Cardiac fibroblast (primary cell): ENCODE measurements at regions not wholly inside any gene's neighbourhood (a gene's known extent, or its start where the extent isn't known, plus 50 kb on each side); places are given as distances from the start of the nearest gene placed in this dataset.

ENCODE experiments used
- DNase-seq, 2 donors: peaks; one replicate each; pipeline versions ENCODE4 v3.0.0 to v3.0.0-alpha.2; 2010; ENCODE audit warnings: low read depth in 2 of 2
- H3K4me3 ChIP-seq, 2 donors: replicated peaks in 1 of 2; 1 replicate in 1 of 2; 2 replicates in 1 of 2; pipeline ENCODE4 v1.5.1; 2011; ENCODE audit warnings: low read depth in 2 of 2, low read length in 2 of 2, mild to moderate bottlenecking in 2 of 2, moderate library complexity in 1 of 2
- TF ChIP-seq, protein P1 (sequence below): IDR thresholded peaks from one replicate; pipeline ENCODE4 v1.5.1; 2011; ENCODE audit warnings: low read depth, mild to moderate bottlenecking, low read length, inconsistent platforms

DNA sequence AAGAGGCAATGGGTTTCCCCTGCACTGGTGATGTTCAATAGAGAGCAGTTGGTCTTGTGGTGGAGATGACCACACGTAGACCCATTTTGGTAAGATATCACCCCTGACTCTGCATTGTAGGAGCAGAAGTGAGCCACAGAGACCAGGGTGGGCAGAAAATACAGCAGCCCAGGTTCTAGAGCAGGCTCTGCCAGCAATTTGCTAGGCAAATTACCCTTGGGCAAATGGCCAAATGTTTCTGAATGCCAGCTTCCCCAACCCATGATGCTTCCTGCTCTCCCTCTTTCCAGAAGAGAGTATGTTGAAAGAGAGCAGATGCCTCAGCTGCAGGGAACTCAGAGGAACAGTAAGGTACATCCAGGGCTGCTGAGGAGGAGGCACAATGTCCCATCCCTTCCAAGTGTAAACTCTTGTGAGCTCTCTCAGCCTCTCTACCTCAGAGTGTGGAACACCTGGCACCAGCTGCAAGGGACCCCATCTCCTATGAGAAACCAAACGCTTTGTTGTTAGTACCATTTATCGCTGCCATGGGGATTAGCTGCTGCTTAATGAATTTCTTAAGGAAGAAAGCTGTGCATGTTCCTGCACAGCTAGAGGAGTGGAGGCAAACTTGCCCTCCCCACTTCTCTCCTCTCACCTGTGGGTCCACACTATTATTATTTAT is 317.5 kb upstream of the MOCS1 start:
- TF ChIP-seq, protein P1, sequence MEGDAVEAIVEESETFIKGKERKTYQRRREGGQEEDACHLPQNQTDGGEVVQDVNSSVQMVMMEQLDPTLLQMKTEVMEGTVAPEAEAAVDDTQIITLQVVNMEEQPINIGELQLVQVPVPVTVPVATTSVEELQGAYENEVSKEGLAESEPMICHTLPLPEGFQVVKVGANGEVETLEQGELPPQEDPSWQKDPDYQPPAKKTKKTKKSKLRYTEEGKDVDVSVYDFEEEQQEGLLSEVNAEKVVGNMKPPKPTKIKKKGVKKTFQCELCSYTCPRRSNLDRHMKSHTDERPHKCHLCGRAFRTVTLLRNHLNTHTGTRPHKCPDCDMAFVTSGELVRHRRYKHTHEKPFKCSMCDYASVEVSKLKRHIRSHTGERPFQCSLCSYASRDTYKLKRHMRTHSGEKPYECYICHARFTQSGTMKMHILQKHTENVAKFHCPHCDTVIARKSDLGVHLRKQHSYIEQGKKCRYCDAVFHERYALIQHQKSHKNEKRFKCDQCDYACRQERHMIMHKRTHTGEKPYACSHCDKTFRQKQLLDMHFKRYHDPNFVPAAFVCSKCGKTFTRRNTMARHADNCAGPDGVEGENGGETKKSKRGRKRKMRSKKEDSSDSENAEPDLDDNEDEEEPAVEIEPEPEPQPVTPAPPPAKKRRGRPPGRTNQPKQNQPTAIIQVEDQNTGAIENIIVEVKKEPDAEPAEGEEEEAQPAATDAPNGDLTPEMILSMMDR, result no peak
- no peak overlapping the region for H3K4me3 ChIP-seq
- DNase-seq, result no peak

DNA sequence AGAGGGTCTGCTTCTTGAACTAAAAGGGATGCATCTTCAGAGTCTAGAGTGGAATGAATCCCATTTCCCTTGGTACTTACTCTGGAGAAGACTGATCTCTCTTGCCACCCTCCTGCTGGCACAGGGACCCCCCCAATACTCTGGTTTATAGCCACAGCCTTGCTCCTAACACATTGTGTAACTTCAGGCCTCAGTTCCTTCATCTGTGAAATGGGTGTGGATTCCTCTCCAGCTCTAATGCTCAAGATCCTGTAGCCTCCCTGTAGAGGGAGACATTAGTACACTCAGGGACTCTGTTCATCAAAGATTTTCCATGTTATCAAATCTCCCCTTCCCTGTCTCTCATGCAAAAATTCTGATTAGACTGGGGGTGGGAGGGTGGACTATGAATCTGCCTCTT is 315.7 kb upstream of the MOCS1 start:
- no peak for DNase-seq
- TF ChIP-seq, protein P1, result no peak

DNA sequence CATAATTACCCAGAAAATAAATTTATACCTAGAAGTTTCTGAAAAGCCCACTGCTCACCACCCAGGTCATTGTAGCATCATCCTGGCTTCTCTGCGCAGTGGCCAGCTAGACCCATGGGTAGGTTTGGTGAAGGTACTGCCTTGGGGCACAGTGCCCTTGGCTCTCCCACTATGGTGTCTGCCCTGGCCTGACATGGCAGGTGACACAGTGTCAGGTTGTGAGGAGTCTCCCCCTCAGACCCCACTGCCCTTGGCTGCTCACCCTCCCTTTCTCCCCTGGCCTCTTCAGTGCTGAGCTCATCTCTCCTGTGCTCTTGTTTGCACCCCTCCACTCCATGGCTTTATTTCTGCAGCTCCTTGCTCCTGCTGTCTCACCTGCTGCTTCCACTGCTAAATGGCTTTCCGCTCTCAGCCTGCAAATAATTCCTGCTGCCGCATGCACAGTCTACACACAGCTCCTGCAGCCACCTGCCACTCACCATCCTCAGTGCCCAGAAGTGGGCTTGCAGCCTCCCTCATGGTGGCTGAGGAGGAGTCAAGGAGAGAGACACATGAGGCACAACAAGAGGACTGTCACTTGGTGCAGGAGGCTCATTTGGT is 313.4 kb upstream of the MOCS1 start:
- no peak overlapping the region for H3K4me3 ChIP-seq
- TF ChIP-seq, protein P1, result no peak
- no peak for DNase-seq

More for the DNA sequence above, 315.7 kb upstream of the MOCS1 start:
- H3K4me3 ChIP-seq, result no peak overlapping the region

DNA sequence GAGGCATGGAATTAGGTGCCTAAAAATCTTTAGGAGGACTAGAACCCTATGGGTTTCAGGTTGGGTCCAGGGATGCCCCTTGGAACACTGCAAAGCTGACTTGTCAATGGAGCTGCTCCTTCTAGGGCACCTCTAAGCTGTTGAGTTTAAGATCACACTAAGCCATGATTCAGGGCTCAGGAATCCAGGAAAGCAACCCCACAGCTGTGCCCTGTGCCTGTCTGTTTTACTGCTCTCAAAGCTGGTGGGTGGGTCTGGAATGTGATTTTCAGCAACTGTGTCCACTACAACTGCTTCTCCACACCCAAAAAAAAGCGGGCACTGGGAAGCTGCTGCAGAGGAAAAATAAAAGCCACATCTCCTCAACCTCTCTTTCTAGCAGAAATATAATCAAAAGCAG is 310.4 kb upstream of the MOCS1 start:
- H3K4me3 ChIP-seq, result no peak overlapping the region
- TF ChIP-seq, protein P1, result no peak
- no peak for DNase-seq

DNA sequence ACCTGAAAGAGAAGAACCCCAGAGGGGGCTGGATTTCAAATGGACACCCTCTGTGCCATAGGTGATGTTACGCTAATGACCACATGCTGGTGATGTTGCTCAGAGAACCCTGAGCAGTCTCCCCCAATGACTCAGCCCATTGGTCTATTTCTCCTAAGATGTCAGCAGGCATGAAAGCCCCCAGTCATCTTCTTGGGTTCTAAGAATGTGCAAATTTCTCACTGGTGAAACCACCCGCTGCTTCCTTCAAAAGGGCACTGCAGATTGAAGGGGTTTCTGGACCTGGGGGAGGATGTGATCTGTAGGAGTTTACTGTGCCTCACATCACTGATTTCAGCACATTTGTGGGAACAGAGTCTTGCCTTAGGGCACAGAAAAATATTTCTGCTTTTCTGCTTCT is 298.4 kb upstream of the MOCS1 start:
- H3K4me3 ChIP-seq, result no peak overlapping the region
- DNase-seq, result no peak
- TF ChIP-seq, protein P1, result no peak

DNA sequence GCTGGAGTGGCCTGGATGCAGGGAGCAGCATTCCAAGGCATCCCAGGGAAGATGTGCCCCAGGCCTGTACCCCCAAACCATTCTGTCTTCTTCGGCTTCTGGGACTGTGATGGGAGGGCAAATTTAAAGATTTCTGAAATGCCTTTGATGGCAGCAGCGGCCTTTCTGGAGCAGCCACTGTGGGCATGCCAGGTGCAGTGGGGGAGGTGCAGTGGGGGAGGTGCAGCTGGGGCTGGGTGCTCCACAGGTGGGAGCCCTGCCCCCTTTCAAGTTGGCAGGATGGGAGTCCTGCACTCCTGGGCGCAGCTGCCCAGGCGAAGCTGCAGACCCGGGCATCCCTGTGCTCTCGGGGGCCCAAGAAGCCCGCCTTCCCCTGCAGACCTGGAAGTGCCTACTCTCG is 293.5 kb upstream of the MOCS1 start:
- no peak overlapping the region for H3K4me3 ChIP-seq
- DNase-seq, result no peak
- TF ChIP-seq, protein P1, result no peak

DNA sequence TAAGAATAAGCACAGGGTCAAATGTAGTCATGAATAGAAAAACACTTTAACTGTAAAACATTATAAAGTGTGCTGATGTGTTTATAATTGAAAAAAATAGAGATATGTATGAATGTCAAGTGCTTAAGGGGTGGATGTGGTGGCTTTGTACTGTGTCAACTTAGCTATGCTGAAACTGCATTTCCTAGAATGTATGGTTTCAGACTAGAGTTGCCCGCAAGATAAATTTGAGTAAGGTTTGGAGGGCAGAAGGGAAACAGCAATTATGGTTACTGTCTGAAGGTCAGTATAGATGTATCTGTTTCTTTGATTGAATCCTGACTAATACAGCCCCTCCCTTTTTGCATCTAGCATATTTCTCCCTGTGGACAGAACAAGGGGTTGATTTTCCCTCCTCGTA is 288.1 kb upstream of the MOCS1 start:
- no peak overlapping the region for H3K4me3 ChIP-seq
- TF ChIP-seq, protein P1, result no peak
- DNase-seq, result no peak
